Osteoblast (primary cell): ENCODE measurements at regions not wholly inside any gene's neighbourhood (a gene's known extent, or its start where the extent isn't known, plus 50 kb on each side); places are given as distances from the start of the nearest gene placed in this dataset.
"Not testable (repeated sequence)": the region's sequence is repeated elsewhere in the genome, so short reads cannot be mapped to it uniquely, and the experiment has no call there.

Source experiments
- DNase-seq: peaks from one replicate; pipeline ENCODE4 v3.0.0; 2011; ENCODE audit warnings: low spot score, mixed read lengths; ENCODE audit not compliant: insufficient read length; ENCODE audit errors: missing footprints
- H2AFZ ChIP-seq: 2 replicates; pipeline ENCODE4 v1.6.0; 2011; ENCODE audit warnings: mild to moderate bottlenecking, low read length
- H3K27ac ChIP-seq: 2 replicates; pipeline ENCODE4 v1.5.1; 2011; ENCODE audit warnings: mild to moderate bottlenecking, low read depth, low read length, moderate library complexity
- H3K27me3 ChIP-seq: 2 replicates; pipeline ENCODE4 v1.6.0; 2012; ENCODE audit warnings: mild to moderate bottlenecking, control low read depth, inconsistent platforms, low read length, moderate library complexity; ENCODE audit not compliant: insufficient read depth
- H3K36me3 ChIP-seq: 2 replicates; pipeline ENCODE4 v1.5.1; 2011; ENCODE audit warnings: mild to moderate bottlenecking, low read length, control low read depth, moderate library complexity; ENCODE audit not compliant: insufficient read depth
- H3K4me1 ChIP-seq: 2 replicates; pipeline ENCODE4 v1.5.1; 2011; ENCODE audit warnings: mild to moderate bottlenecking, low read length, control low read depth, moderate library complexity; ENCODE audit not compliant: insufficient read depth
- H3K4me2 ChIP-seq: 2 replicates; pipeline ENCODE4 v1.6.0; 2011; ENCODE audit warnings: mild to moderate bottlenecking, low read length; ENCODE audit not compliant: insufficient read depth
- H3K4me3 ChIP-seq: fragments of 200-600 bp; sonication (generic); 3 replicates; pipeline ENCODE4 v1.5.1; 2012; ENCODE audit warnings: mild to moderate bottlenecking, low read length, inconsistent platforms; ENCODE audit not compliant: insufficient read depth
- H3K79me2 ChIP-seq: 2 replicates; pipeline ENCODE4 v1.6.0; 2012; ENCODE audit warnings: mild to moderate bottlenecking, low read length, control low read depth, inconsistent platforms; ENCODE audit not compliant: insufficient read depth
- H3K9me3 ChIP-seq: 2 replicates; pipeline ENCODE4 v1.5.1; 2011; ENCODE audit warnings: low read depth, low read length, control low read depth
- H4K20me1 ChIP-seq: 2 replicates; pipeline ENCODE4 v1.6.0; 2012; ENCODE audit warnings: mild to moderate bottlenecking, low read length, control low read depth; ENCODE audit not compliant: insufficient read depth
- CTCF ChIP-seq: IDR thresholded peaks from 2 replicates; pipeline ENCODE4 v1.5.1; 2011; ENCODE audit warnings: mild to moderate bottlenecking, low read depth, low read length, moderate library complexity; ENCODE audit errors: extremely low read depth

GRCh38 chr9:27836661-27837401, 263.6 kb upstream of the C9orf72 start:
- Histone ChIP-seq H2AFZ (no peak overlapping the region), H3K4me2 (no peak overlapping the region), H3K27me3 (no peaks in the 10 kb centered on the region), H3K4me1 (no peaks in the 10 kb centered on the region), H3K4me3 (no peak overlapping the region), H3K36me3 (no peaks in the 10 kb centered on the region), H3K79me2 (no peaks in the 10 kb centered on the region), H3K27ac (no peak overlapping the region), H4K20me1 (no peaks in the 10 kb centered on the region), H3K9me3 (peaks cover 5% of the 10 kb centered on the region)
- TF ChIP-seq CTCF: no peak
- DNase-seq: no peak

- no peak overlapping the region for H3K4me3 ChIP-seq
- peaks cover 5% of the 10 kb centered on the region for H3K9me3 ChIP-seq
- no peak overlapping the region for H2AFZ ChIP-seq
- DNase-seq: no peak
- no peaks in the 10 kb centered on the region for H3K4me1 ChIP-seq
- no peak for TF ChIP-seq CTCF
- H4K20me1 ChIP-seq: no peaks in the 10 kb centered on the region
- H3K4me2 ChIP-seq: no peak overlapping the region
- no peak overlapping the region for H3K27ac ChIP-seq
- no peaks in the 10 kb centered on the region for H3K79me2 ChIP-seq
- no peaks in the 10 kb centered on the region for H3K36me3 ChIP-seq
- H3K27me3 ChIP-seq: no peaks in the 10 kb centered on the region
These were observed 265.6 kb upstream of the C9orf72 start for GRCh38 chr9:27838876-27839275.

- H2AFZ ChIP-seq, H3K4me1 ChIP-seq, H3K4me2 ChIP-seq, H4K20me1 ChIP-seq, H3K27me3 ChIP-seq, H3K79me2 ChIP-seq, H3K4me3 ChIP-seq, DNase-seq, H3K9me3 ChIP-seq, H3K27ac ChIP-seq, H3K36me3 ChIP-seq: not testable (repeated sequence)
These were observed 266.5 kb upstream of the C9orf72 start for GRCh38 chr9:27839767-27840166.

DNA sequence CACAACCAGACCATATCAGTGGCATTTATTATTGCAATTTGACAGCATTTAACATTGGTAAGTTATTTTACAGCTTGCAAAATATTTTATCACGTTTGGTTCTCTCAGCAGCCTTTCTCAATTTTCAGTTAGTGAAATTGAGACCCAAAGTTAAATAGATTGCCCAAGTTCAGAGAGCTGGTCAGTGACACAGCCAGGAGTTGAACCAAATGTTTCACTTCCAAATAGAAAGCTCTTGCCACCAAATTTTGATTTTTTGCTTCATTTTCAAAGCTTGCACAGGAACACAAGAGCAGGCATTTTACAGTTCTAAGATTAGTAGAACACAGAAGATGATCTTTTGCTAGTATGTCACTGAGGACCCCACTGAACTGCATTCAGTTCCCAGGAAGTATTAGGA, 271.5 kb upstream of the C9orf72 start:
- H3K27ac ChIP-seq: no peak overlapping the region
- no peaks in the 10 kb centered on the region for H3K27me3 ChIP-seq
- no peaks in the 10 kb centered on the region for H4K20me1 ChIP-seq
- no peak overlapping the region for H3K4me3 ChIP-seq
- H3K4me2 ChIP-seq: no peak overlapping the region
- H3K36me3 ChIP-seq: no peaks in the 10 kb centered on the region
- no peak for TF ChIP-seq CTCF
- no peaks in the 10 kb centered on the region for H3K4me1 ChIP-seq
- H3K79me2 ChIP-seq: no peaks in the 10 kb centered on the region
- H3K9me3 ChIP-seq: no peaks in the 10 kb centered on the region
- no peak overlapping the region for H2AFZ ChIP-seq
- DNase-seq: no peak
